ENCODE measurements at regions not wholly inside any gene's neighbourhood (a gene's known extent, or its start where the extent isn't known, plus 50 kb on each side); places are given as distances from the start of the nearest gene placed in this dataset.

DNA sequence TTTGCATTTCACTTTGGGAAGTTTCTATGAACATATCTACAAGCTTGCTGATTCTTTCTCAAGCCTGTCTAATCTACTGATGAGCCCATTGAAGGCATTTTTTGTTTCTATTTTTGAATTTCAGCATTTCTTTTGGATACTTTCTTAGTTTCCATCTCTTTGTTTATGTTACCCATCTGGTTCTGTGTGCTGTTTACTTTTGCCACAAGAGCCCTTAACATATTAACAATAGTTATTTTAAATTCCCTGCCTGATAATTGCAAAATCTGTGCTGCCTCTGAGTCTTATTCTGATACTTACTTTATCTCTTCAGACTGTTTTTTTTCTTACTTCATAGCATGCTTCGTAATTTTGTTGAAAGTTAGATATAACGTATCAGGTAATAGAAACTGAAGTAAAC, 75.8 kb upstream of the ZRANB2 start:
- intact Hi-C loops (cut with micrococcal nuclease; ENCODE audit: unreplicated experiment) = no loop called here
- CTCF ChIA-PET = no interaction called here
- POLR2A ChIA-PET = no interaction called here
- TF ChIP-seq SIN3A (IDR thresholded peaks at IDR 0.05; ENCODE audit: borderline replicate concordance, insufficient read depth, low read depth, low read length) (no peak), TCF7L2 (IDR thresholded peaks at IDR 0.05; ENCODE audit: low read depth, low read length) (no peak), POLR2AphosphoS5 (IDR thresholded peaks at IDR 0.05; ENCODE audit: low read depth, low read length) (no peak)
- TF ChIP-seq, protein P1, sequence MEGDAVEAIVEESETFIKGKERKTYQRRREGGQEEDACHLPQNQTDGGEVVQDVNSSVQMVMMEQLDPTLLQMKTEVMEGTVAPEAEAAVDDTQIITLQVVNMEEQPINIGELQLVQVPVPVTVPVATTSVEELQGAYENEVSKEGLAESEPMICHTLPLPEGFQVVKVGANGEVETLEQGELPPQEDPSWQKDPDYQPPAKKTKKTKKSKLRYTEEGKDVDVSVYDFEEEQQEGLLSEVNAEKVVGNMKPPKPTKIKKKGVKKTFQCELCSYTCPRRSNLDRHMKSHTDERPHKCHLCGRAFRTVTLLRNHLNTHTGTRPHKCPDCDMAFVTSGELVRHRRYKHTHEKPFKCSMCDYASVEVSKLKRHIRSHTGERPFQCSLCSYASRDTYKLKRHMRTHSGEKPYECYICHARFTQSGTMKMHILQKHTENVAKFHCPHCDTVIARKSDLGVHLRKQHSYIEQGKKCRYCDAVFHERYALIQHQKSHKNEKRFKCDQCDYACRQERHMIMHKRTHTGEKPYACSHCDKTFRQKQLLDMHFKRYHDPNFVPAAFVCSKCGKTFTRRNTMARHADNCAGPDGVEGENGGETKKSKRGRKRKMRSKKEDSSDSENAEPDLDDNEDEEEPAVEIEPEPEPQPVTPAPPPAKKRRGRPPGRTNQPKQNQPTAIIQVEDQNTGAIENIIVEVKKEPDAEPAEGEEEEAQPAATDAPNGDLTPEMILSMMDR (IDR thresholded peaks at IDR 0.05) = no peak
- TF ChIP-seq, protein P2, sequence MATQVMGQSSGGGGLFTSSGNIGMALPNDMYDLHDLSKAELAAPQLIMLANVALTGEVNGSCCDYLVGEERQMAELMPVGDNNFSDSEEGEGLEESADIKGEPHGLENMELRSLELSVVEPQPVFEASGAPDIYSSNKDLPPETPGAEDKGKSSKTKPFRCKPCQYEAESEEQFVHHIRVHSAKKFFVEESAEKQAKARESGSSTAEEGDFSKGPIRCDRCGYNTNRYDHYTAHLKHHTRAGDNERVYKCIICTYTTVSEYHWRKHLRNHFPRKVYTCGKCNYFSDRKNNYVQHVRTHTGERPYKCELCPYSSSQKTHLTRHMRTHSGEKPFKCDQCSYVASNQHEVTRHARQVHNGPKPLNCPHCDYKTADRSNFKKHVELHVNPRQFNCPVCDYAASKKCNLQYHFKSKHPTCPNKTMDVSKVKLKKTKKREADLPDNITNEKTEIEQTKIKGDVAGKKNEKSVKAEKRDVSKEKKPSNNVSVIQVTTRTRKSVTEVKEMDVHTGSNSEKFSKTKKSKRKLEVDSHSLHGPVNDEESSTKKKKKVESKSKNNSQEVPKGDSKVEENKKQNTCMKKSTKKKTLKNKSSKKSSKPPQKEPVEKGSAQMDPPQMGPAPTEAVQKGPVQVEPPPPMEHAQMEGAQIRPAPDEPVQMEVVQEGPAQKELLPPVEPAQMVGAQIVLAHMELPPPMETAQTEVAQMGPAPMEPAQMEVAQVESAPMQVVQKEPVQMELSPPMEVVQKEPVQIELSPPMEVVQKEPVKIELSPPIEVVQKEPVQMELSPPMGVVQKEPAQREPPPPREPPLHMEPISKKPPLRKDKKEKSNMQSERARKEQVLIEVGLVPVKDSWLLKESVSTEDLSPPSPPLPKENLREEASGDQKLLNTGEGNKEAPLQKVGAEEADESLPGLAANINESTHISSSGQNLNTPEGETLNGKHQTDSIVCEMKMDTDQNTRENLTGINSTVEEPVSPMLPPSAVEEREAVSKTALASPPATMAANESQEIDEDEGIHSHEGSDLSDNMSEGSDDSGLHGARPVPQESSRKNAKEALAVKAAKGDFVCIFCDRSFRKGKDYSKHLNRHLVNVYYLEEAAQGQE (IDR thresholded peaks at IDR 0.05; ENCODE audit: insufficient read depth in 1 of 2, low read depth in 2 of 2, low read length in 1 of 2) = no peak
- in situ Hi-C loops (cut with HindIII; ENCODE audit: low pct_unique_long_range_greater_than_20kb, low sequenced_read_pairs) = no loop called here
- Histone ChIP-seq H3K36me3 (ENCODE audit: control insufficient read depth, insufficient read depth, low read length) (no peaks in the 10 kb centered on the region), H3K4me3 (ENCODE audit: low read depth in 2 of 2, low read length in 2 of 2) (no peak overlapping the region), H3K9me3 (ENCODE audit: control insufficient read depth, insufficient read depth, low read depth, low read length) (no peaks in the 10 kb centered on the region), H3K4me1 (ENCODE audit: control insufficient read depth, insufficient read depth, low read length) (no peaks in the 10 kb centered on the region), H3K27me3 (ENCODE audit: control insufficient read depth, insufficient read depth, low read length) (no peaks in the 10 kb centered on the region), H3K27ac (ENCODE audit: low read length) (no peak overlapping the region)
- no TSS peak for BruUV-seq (replicated peaks)
- DNase-seq (ENCODE audit: low read depth, low spot score) (no peak), ATAC-seq (no peak)

DNA sequence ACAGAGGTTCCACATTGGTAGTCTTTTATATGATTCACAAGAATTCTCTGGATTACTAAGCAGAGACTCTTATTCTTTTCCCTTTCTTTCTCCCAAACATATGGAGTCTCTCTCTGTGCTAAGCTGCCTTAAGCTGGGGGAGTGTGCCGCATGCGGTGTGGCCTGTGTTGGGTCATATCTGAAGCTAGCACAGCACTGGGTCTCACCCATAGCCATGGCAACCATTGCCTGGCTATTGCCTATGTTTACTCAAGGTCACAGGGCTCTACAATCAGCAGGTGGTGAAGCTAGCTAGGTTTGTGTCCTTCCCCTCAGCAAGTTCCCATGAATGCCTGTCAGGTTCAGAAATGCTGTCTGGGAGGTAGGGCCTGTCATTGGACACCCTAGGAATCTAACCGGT, 73.6 kb upstream of the ZRANB2 start:
- ChIA-PET CTCF (no interaction called here), POLR2A (no interaction called here)
- ATAC-seq (no peak), DNase-seq (ENCODE audit: low read depth, low spot score) (no peak)
- Histone ChIP-seq H3K4me3 (ENCODE audit: low read depth in 2 of 2, low read length in 2 of 2) (no peak overlapping the region), H3K4me1 (ENCODE audit: control insufficient read depth, insufficient read depth, low read length) (no peaks in the 10 kb centered on the region), H3K27ac (ENCODE audit: low read length) (no peak overlapping the region), H3K9me3 (ENCODE audit: control insufficient read depth, insufficient read depth, low read depth, low read length) (no peaks in the 10 kb centered on the region), H3K36me3 (ENCODE audit: control insufficient read depth, insufficient read depth, low read length) (no peaks in the 10 kb centered on the region), H3K27me3 (ENCODE audit: control insufficient read depth, insufficient read depth, low read length) (no peaks in the 10 kb centered on the region)
- intact Hi-C loops (cut with micrococcal nuclease; ENCODE audit: unreplicated experiment) (no loop called here), in situ Hi-C loops (cut with HindIII; ENCODE audit: low pct_unique_long_range_greater_than_20kb, low sequenced_read_pairs) (no loop called here)
- BruUV-seq (replicated peaks) = no TSS peak
- TF ChIP-seq, protein P2 (IDR thresholded peaks at IDR 0.05; ENCODE audit: insufficient read depth in 1 of 2, low read depth in 2 of 2, low read length in 1 of 2) = no peak
- no peak for TF ChIP-seq SIN3A (IDR thresholded peaks at IDR 0.05; ENCODE audit: borderline replicate concordance, insufficient read depth, low read depth, low read length)
- no peak for TF ChIP-seq POLR2AphosphoS5 (IDR thresholded peaks at IDR 0.05; ENCODE audit: low read depth, low read length)
- no peak for TF ChIP-seq TCF7L2 (IDR thresholded peaks at IDR 0.05; ENCODE audit: low read depth, low read length)
- TF ChIP-seq, protein P1 (IDR thresholded peaks at IDR 0.05) = no peak
